Thyroid gland (tissue), 4 donors: ENCODE measurements at regions not wholly inside any gene's neighbourhood (a gene's known extent, or its start where the extent isn't known, plus 50 kb on each side); places are given as distances from the start of the nearest gene placed in this dataset. TPM values are rescaled to one million over a fixed set of nuclear protein-coding genes. Genes with fewer than 3 reads are reported as not detected.

Experiments
- DNase-seq, 2 donors: peaks; one replicate each; pipeline ENCODE4 v3.0.0-alpha.2; 2019
- H3K27ac ChIP-seq, 3 donors: fragments of 200-600 bp; sonication (generic); 1 replicate in 2 of 3; 2 replicates in 1 of 3; pipeline ENCODE4 v1.5.1; 2016 to 2019; ENCODE audit warnings: mild to moderate bottlenecking in 1 of 3, moderate library complexity in 1 of 3
- H3K27me3 ChIP-seq: fragments of 200-600 bp; sonication (generic); one replicate; pipeline ENCODE4 v1.5.1; 2019
- H3K36me3 ChIP-seq, 2 donors: fragments of 200-600 bp; sonication (generic); one replicate each; pipeline ENCODE4 v1.5.1; 2016 to 2019
- H3K4me1 ChIP-seq, 2 donors: fragments of 200-600 bp; sonication (generic); one replicate each; pipeline ENCODE4 v1.5.1; 2017 to 2019
- H3K4me3 ChIP-seq, 3 donors: fragments of 200-600 bp; sonication (generic); replicated peaks in 1 of 3; 1 replicate in 2 of 3; 2 replicates in 1 of 3; pipeline ENCODE4 v1.5.1; 2016; ENCODE audit warnings: mild to moderate bottlenecking in 1 of 3
- H3K9me3 ChIP-seq: fragments of 200-600 bp; sonication (generic); one replicate; pipeline ENCODE4 v1.5.1; 2017
- CTCF ChIP-seq, 6 experiments: fragments of 200-600 bp in 3 of 6; fragments of 450-650 bp in 3 of 6; sonication (generic) in 3 of 6; IDR thresholded peaks; one replicate each; pipeline ENCODE4 v1.5.1; 2016 to 2019; ENCODE audit warnings: antibody characterized with exemption in 6 of 6, mild to moderate bottlenecking in 2 of 6, inconsistent platforms in 1 of 6, moderate library complexity in 1 of 6
- POLR2A ChIP-seq, 2 donors: fragments of 450-650 bp; IDR thresholded peaks; one replicate each; pipeline ENCODE4 v1.6.1; 2017; ENCODE audit warnings: antibody characterized with exemption in 2 of 2, mild to moderate bottlenecking in 2 of 2, moderate library complexity in 1 of 2
- WGBS, 2 donors: methylation state at CpG; one replicate each; pipeline ENCODE4 v1.1.5; 2017; 5-methylcytosine and 5-hydroxymethylcytosine counted together
- intact Hi-C: fragments of 100-400 bp; cut with DNase I; formaldehyde crosslinking; loops from one replicate; pipeline ENCODE4 v1.15.1; 2023
- small RNA-seq: library from RNA; depleted of rRNA; stranded (forward); fragments of <200 nt; gene quantifications from one replicate; pipeline ENCODE3, GENCODE V24; 2016

GRCh38 chr1:219120624-219121544, 52.8 kb upstream of the LYPLAL1 start:
- WGBS, 2 donors: 59 to 70% methylated on average over 6 of the region's 6 CpGs
- H3K27me3 ChIP-seq: no peaks in the 10 kb centered on the region
- H3K4me1 ChIP-seq: no peaks in the 10 kb centered on the region
- H3K9me3 ChIP-seq: no peaks in the 10 kb centered on the region
- no peak for TF ChIP-seq CTCF (IDR thresholded peaks at IDR 0.05)
- no peak overlapping the region for H3K27ac ChIP-seq
- intact Hi-C loops: no loop called here
- DNase-seq: no peak
- no peak overlapping the region for H3K4me3 ChIP-seq
- no peaks in the 10 kb centered on the region for H3K36me3 ChIP-seq

GRCh38 chr1:219121679-219122078, 52.0 kb upstream of the LYPLAL1 start:
- TF ChIP-seq CTCF (IDR thresholded peaks at IDR 0.05) (no peak), POLR2A (IDR thresholded peaks at IDR 0.05) (no peak)
- no peaks in the 10 kb centered on the region for H3K27me3 ChIP-seq
- H3K4me1 ChIP-seq: no peaks in the 10 kb centered on the region
- WGBS, 2 donors: 74 to 80% methylated on average over 2 of the region's 2 CpGs
- H3K9me3 ChIP-seq: no peaks in the 10 kb centered on the region
- DNase-seq: no peak
- no peak overlapping the region for H3K27ac ChIP-seq
- no peak overlapping the region for H3K4me3 ChIP-seq
- intact Hi-C loops: no loop called here
- no peaks in the 10 kb centered on the region for H3K36me3 ChIP-seq

- TF ChIP-seq POLR2A (IDR thresholded peaks at IDR 0.05) (no peak), CTCF (IDR thresholded peaks at IDR 0.05) (no peak)
- Histone ChIP-seq H3K36me3 (no peaks in the 10 kb centered on the region), H3K4me3 (no peak overlapping the region), H3K27me3 (no peaks in the 10 kb centered on the region), H3K27ac (no peak overlapping the region), H3K4me1 (no peaks in the 10 kb centered on the region), H3K9me3 (no peaks in the 10 kb centered on the region)
- 69 to 80% methylated on average over 4 of the region's 4 CpGs for WGBS, 2 donors
- intact Hi-C loops: no loop called here
- DNase-seq: no peak
These were observed 50.6 kb upstream of the LYPLAL1 start for GRCh38 chr1:219123036-219123435.

Small RNA genes lying in the stretch of these regions (small RNA-seq; reads per million reads assigned to genes)
- gene RF00012: not detected
